HG02678 (cell line): ENCODE measurements at regions not wholly inside any gene's neighbourhood (a gene's known extent, or its start where the extent isn't known, plus 50 kb on each side); places are given as distances from the start of the nearest gene placed in this dataset.

Experiments used
- ATAC-seq: cut with Tn5 transposase; IDR thresholded peaks from one replicate; pipeline ENCODE4 v1.9.1; 2021; ENCODE audit warnings: mild to moderate bottlenecking, moderate library complexity; ENCODE audit not compliant: unreplicated experiment

DNA sequence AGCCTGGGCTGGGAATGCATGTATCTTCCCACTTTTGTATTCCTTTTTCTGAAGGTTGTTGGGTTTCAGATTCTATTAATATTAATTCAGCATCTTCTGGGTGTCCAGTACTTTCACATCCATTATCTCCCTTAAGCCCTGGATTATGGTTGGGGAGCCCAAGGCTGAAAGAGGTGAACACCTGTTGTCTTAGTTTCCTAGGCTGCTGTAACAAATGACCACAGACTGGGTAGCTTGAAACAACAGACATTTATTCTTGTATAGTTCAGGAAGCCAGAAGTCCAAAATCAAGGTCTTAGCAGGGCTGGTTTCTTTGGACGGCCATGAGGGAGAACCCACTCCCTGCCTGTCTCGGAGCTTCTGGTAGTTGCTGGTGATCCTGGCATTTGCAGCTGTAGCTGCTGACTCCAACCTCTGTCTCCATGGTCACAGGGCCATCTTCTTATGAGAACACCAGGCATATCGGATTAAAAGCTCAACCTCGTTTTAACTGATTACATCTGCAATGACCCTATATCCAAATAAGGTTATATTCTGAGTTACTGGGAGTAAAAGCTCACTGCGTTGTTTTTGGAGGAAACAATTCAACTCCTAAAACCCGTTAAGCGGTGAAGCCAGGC lies 68.2 kb upstream of the CLMN start:
- no peak for ATAC-seq

- ATAC-seq = no peak
Measured at GRCh38 chr14:95386536-95387095, 66.9 kb upstream of the CLMN start.

DNA sequence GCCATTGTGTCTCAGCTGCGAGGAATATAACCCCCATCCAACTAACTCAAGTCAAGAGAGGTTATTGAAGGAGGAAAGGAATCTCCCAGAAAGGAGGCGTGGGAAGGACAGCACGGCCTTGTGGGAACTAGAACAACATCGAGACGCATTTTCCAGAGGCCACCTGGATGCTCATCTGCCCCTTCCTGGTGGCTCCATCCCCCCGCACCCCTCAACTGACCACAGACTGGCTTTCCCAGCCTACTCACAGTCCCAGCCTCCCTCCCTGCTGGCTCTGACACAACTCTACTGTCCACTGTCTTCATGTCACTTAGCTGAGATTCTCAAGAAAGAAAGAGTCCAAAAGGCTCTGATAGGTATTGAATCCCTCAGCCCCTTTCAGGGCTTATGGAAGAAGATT lies 66.0 kb upstream of the CLMN start:
- ATAC-seq = no peak

DNA sequence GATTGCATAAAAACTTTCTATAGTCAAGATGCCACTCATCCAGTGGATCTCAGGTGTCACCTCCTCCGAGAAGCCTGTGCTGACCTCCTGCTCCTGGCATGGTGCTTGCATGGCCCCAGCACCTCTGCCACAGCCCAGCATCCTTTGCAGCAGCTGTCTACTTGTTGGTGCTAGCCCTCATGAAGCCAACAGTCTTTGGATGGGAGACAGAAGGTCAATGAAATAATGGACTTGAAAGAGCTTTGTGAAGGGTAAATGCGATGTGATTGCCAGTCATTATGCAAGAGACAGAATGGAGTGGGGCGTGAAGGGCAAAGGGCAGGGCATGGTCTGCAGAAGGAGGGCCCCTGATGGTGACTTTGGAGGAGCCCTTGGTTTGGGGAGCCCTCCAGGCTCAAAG lies 63.0 kb upstream of the CLMN start:
- no peak for ATAC-seq

- ATAC-seq = no peak
Measured at GRCh38 chr14:95381726-95382125, 62.0 kb upstream of the CLMN start.

- ATAC-seq = no peak
Measured at GRCh38 chr14:95380350-95381042, 60.8 kb upstream of the CLMN start.

GRCh38 chr14:95379634-95380033 lies 59.9 kb upstream of the CLMN start:
- ATAC-seq = no peak

- no peak for ATAC-seq
Measured at GRCh38 chr14:95375539-95376109, 55.9 kb upstream of the CLMN start.

- ATAC-seq = no peak
Measured at GRCh38 chr14:95374239-95374997, 54.7 kb upstream of the CLMN start.

- ATAC-seq = no peak
Measured at GRCh38 chr14:95370076-95370475, 50.4 kb upstream of the CLMN start.
